WTC11 (cell line): ENCODE measurements at regions not wholly inside any gene's neighbourhood (a gene's known extent, or its start where the extent isn't known, plus 50 kb on each side); places are given as distances from the start of the nearest gene placed in this dataset.

Experiments used
- ATAC-seq: fragments of 200-7000 bp; cut with Tn5 transposase; 2 replicates; pipeline ENCODE4 v1.10.0; 2021; ENCODE audit warnings: mild to moderate bottlenecking, moderate library complexity
- CTCF ChIA-PET: fragments of 300-600 bp; sonication (Branson Sonifier 250); formaldehyde crosslinking; loops from one replicate; lab custom pipeline; 2021; ENCODE audit warnings: antibody characterized with exemption; lab: Charles Lee
- POLR2A ChIA-PET: fragments of 350-600 bp; sonication (Branson Sonifier 250); formaldehyde crosslinking; loops from one replicate; lab custom pipeline; 2021; ENCODE audit warnings: antibody characterized with exemption; lab: Charles Lee
- DNase-seq: peaks from one replicate; pipeline ENCODE4 v3.0.0; 2021; ENCODE audit warnings: low spot score
- H3K27ac Mint-ChIP-seq: 2 replicates; pipeline ENCODE4 v1.8.0; 2021; ENCODE audit warnings: mixed read lengths
- H3K27me3 Mint-ChIP-seq: 2 replicates; pipeline ENCODE4 v1.8.0; 2021; ENCODE audit warnings: low read depth, mild to moderate bottlenecking, moderate library complexity, mixed read lengths
- H3K36me3 Mint-ChIP-seq: 2 replicates; pipeline ENCODE4 v1.8.0; 2021; ENCODE audit warnings: mixed read lengths
- H3K4me1 Mint-ChIP-seq: 2 replicates; pipeline ENCODE4 v1.8.0; 2022; ENCODE audit warnings: mixed read lengths
- H3K4me3 Mint-ChIP-seq: 2 replicates; pipeline ENCODE4 v1.8.0; 2021; ENCODE audit warnings: mild to moderate bottlenecking, moderate library complexity, mixed read lengths
- H3K9me3 Mint-ChIP-seq: 2 replicates; pipeline ENCODE4 v1.8.0; 2021; ENCODE audit warnings: mixed read lengths
- CBFB ChIP-seq: sonication (generic); formaldehyde crosslinking; IDR thresholded peaks from 2 replicates; pipeline ENCODE4 v1.8.1; 2022; ENCODE audit warnings: mild to moderate bottlenecking, low read depth, missing genetic modification reagents
- CREB1 ChIP-seq: sonication (generic); formaldehyde crosslinking; IDR thresholded peaks from 2 replicates; pipeline ENCODE4 v1.8.0; 2023; ENCODE audit warnings: mild to moderate bottlenecking, missing genetic modification reagents
- ELF4 ChIP-seq: sonication (generic); formaldehyde crosslinking; IDR thresholded peaks from 2 replicates; pipeline ENCODE4 v1.8.1; 2022; ENCODE audit warnings: low read depth, mild to moderate bottlenecking, moderate library complexity, missing genetic modification reagents
- EMX1 ChIP-seq: fragments of 250-450 bp; sonication (Bioruptor Pico); IDR thresholded peaks from 2 replicates; pipeline ENCODE4 v1.8.0; 2021; ENCODE audit warnings: mild to moderate bottlenecking
- FOXP1 ChIP-seq: sonication (generic); formaldehyde crosslinking; IDR thresholded peaks from 2 replicates; pipeline ENCODE4 v1.8.0; 2022; ENCODE audit warnings: missing genetic modification reagents, mild to moderate bottlenecking, moderate library complexity, borderline replicate concordance
- JAZF1 ChIP-seq: fragments of 250-450 bp; sonication (Bioruptor Pico); IDR thresholded peaks from 2 replicates; pipeline ENCODE4 v1.9.0; 2021; ENCODE audit warnings: moderate library complexity, mild to moderate bottlenecking, inconsistent platforms
- MYBL2 ChIP-seq: sonication (generic); formaldehyde crosslinking; IDR thresholded peaks from 2 replicates; pipeline ENCODE4 v1.8.1; 2023; ENCODE audit warnings: mild to moderate bottlenecking, moderate library complexity, missing genetic modification reagents
- NR3C1 ChIP-seq: sonication (generic); formaldehyde crosslinking; conservative IDR thresholded peaks from 2 replicates; pipeline ENCODE4 v1.8.1; 2023; ENCODE audit warnings: low read depth, mild to moderate bottlenecking, missing genetic modification reagents
- RELA ChIP-seq: sonication (generic); formaldehyde crosslinking; IDR thresholded peaks from 2 replicates; pipeline ENCODE4 v1.8.1; 2022; ENCODE audit warnings: missing genetic modification reagents, mild to moderate bottlenecking, borderline replicate concordance
- TCF7 ChIP-seq: sonication (generic); formaldehyde crosslinking; IDR thresholded peaks from 2 replicates; pipeline ENCODE4 v1.8.0; 2022; ENCODE audit warnings: mild to moderate bottlenecking, low read depth, missing genetic modification reagents, moderate library complexity
- TEAD1 ChIP-seq: sonication (generic); formaldehyde crosslinking; IDR thresholded peaks from 2 replicates; pipeline ENCODE4 v1.8.0; 2022; ENCODE audit warnings: mild to moderate bottlenecking, missing genetic modification reagents
- ZBTB21 ChIP-seq: sonication (generic); formaldehyde crosslinking; IDR thresholded peaks from 2 replicates; pipeline ENCODE4 v1.8.1; 2023; ENCODE audit warnings: mild to moderate bottlenecking, missing genetic modification reagents, borderline replicate concordance
- ZNF232 ChIP-seq: sonication (generic); formaldehyde crosslinking; IDR thresholded peaks from 2 replicates; pipeline ENCODE4 v1.8.0; 2022; ENCODE audit warnings: mild to moderate bottlenecking, missing genetic modification reagents
- ZNF263 ChIP-seq: sonication (generic); formaldehyde crosslinking; IDR thresholded peaks from 2 replicates; pipeline ENCODE4 v1.8.1; 2022; ENCODE audit warnings: low read depth, mild to moderate bottlenecking, moderate library complexity, missing genetic modification reagents
- TF ChIP-seq, protein P1 (sequence below): sonication (generic); formaldehyde crosslinking; IDR thresholded peaks from 2 replicates; pipeline ENCODE4 v1.8.1; 2023; ENCODE audit warnings: mild to moderate bottlenecking, missing genetic modification reagents, borderline replicate concordance
- TF ChIP-seq, protein P2 (sequence below): fragments of 250-450 bp; sonication (Bioruptor Pico); IDR thresholded peaks from 2 replicates; pipeline ENCODE4 v1.8.0; 2021; ENCODE audit warnings: mild to moderate bottlenecking
- TF ChIP-seq, protein P3 (sequence below): sonication (generic); formaldehyde crosslinking; IDR thresholded peaks from 2 replicates; pipeline ENCODE4 v1.8.1; 2022; ENCODE audit warnings: mild to moderate bottlenecking, missing genetic modification reagents, moderate library complexity, borderline replicate concordance
- TF ChIP-seq, protein P4 (sequence below): sonication (generic); formaldehyde crosslinking; conservative IDR thresholded peaks from 2 replicates; pipeline ENCODE4 v1.8.1; 2022; ENCODE audit warnings: mild to moderate bottlenecking, missing genetic modification reagents
- TF ChIP-seq, protein P5 (sequence below): fragments of 250-450 bp; sonication (Bioruptor Pico); IDR thresholded peaks from 2 replicates; pipeline ENCODE4 v1.9.0; 2021; ENCODE audit warnings: mild to moderate bottlenecking, borderline replicate concordance
- TF ChIP-seq, protein P6 (sequence below): sonication (generic); formaldehyde crosslinking; IDR thresholded peaks from 2 replicates; pipeline ENCODE4 v1.8.0; 2022; ENCODE audit warnings: missing genetic modification reagents
- TF ChIP-seq, protein P7 (sequence below): sonication (generic); formaldehyde crosslinking; IDR thresholded peaks from 2 replicates; pipeline ENCODE4 v1.8.1; 2022; ENCODE audit warnings: low read depth, mild to moderate bottlenecking, moderate library complexity, missing genetic modification reagents, borderline replicate concordance

DNA sequence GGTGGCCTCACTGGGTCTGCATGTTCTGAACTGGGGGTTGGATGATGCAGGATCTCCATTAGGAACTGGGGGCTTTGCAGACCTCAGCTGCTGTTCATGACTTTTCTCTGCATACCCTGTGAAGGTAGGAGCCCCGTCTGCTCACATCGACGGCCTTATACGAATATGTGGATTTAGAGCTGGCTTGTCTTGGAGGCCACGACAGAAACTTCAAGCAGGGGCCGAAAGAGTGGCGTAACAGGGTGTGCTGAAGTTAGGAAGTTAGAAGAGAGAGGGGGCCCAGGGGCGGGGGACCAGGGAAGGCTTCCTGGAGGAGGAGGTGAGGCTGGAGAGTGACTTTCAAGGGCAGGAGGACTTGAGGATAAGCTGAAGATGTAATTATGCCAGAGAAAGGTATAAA is 144.9 kb downstream of the TSN start (continued):
- TF ChIP-seq, protein P1, sequence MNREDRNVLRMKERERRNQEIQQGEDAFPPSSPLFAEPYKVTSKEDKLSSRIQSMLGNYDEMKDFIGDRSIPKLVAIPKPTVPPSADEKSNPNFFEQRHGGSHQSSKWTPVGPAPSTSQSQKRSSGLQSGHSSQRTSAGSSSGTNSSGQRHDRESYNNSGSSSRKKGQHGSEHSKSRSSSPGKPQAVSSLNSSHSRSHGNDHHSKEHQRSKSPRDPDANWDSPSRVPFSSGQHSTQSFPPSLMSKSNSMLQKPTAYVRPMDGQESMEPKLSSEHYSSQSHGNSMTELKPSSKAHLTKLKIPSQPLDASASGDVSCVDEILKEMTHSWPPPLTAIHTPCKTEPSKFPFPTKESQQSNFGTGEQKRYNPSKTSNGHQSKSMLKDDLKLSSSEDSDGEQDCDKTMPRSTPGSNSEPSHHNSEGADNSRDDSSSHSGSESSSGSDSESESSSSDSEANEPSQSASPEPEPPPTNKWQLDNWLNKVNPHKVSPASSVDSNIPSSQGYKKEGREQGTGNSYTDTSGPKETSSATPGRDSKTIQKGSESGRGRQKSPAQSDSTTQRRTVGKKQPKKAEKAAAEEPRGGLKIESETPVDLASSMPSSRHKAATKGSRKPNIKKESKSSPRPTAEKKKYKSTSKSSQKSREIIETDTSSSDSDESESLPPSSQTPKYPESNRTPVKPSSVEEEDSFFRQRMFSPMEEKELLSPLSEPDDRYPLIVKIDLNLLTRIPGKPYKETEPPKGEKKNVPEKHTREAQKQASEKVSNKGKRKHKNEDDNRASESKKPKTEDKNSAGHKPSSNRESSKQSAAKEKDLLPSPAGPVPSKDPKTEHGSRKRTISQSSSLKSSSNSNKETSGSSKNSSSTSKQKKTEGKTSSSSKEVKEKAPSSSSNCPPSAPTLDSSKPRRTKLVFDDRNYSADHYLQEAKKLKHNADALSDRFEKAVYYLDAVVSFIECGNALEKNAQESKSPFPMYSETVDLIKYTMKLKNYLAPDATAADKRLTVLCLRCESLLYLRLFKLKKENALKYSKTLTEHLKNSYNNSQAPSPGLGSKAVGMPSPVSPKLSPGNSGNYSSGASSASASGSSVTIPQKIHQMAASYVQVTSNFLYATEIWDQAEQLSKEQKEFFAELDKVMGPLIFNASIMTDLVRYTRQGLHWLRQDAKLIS = no peak
- TF ChIP-seq, protein P2, sequence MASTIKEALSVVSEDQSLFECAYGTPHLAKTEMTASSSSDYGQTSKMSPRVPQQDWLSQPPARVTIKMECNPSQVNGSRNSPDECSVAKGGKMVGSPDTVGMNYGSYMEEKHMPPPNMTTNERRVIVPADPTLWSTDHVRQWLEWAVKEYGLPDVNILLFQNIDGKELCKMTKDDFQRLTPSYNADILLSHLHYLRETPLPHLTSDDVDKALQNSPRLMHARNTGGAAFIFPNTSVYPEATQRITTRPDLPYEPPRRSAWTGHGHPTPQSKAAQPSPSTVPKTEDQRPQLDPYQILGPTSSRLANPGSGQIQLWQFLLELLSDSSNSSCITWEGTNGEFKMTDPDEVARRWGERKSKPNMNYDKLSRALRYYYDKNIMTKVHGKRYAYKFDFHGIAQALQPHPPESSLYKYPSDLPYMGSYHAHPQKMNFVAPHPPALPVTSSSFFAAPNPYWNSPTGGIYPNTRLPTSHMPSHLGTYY (CRISPR knock-in tag) = no peak
- TF ChIP-seq TCF7 (CRISPR knock-in tag) = no peak
- TF ChIP-seq ZNF232 (CRISPR knock-in tag) = no peak

DNA sequence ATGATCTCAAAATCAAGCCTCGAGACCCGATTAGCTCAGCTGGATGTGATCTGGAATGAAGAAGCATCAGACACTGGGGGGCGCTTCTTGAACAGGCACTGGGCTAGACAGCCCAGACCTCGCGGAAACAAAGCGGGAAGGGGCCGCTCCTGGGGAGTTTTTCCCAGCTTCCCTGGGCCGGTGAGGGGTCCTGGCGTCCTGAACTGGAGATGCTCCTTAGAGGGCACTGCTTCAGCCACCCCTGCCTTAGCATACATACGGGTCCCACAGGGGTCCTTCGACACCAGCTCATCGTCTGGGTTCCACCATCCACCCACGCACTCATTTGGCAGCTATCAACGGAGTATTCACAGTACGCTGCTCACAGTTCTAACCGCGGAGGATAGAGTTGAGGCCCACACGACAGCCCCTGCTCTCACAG is 146.7 kb downstream of the TSN start:
- CTCF ChIA-PET = interaction anchor here (0.6 to 2.8 kb wide), 10 partner anchors 8 to 247 kb away, joined by 3 to 28 read pairs (median 4); no protein-coding TSS in a partner anchor
- no peak for TF ChIP-seq CBFB (CRISPR knock-in tag)
- no peak for TF ChIP-seq ZNF263 (CRISPR knock-in tag)
- TF ChIP-seq JAZF1 (CRISPR knock-in tag) = no peak
- TF ChIP-seq ELF4 = no peak
- no peak for TF ChIP-seq ZBTB21 (CRISPR knock-in tag)
- TF ChIP-seq FOXP1 (CRISPR knock-in tag) = no peak
- no peak for TF ChIP-seq MYBL2 (CRISPR knock-in tag)
- TF ChIP-seq NR3C1 = no peak
- no peak for TF ChIP-seq EMX1 (CRISPR knock-in tag)
- TF ChIP-seq, protein P3, sequence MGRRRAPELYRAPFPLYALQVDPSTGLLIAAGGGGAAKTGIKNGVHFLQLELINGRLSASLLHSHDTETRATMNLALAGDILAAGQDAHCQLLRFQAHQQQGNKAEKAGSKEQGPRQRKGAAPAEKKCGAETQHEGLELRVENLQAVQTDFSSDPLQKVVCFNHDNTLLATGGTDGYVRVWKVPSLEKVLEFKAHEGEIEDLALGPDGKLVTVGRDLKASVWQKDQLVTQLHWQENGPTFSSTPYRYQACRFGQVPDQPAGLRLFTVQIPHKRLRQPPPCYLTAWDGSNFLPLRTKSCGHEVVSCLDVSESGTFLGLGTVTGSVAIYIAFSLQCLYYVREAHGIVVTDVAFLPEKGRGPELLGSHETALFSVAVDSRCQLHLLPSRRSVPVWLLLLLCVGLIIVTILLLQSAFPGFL (CRISPR knock-in tag) = no peak
- TF ChIP-seq, protein P4, sequence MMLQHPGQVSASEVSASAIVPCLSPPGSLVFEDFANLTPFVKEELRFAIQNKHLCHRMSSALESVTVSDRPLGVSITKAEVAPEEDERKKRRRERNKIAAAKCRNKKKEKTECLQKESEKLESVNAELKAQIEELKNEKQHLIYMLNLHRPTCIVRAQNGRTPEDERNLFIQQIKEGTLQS = no peak
- no peak for TF ChIP-seq CREB1 (CRISPR knock-in tag)
- TF ChIP-seq TEAD1 = no peak
- TF ChIP-seq, protein P5, sequence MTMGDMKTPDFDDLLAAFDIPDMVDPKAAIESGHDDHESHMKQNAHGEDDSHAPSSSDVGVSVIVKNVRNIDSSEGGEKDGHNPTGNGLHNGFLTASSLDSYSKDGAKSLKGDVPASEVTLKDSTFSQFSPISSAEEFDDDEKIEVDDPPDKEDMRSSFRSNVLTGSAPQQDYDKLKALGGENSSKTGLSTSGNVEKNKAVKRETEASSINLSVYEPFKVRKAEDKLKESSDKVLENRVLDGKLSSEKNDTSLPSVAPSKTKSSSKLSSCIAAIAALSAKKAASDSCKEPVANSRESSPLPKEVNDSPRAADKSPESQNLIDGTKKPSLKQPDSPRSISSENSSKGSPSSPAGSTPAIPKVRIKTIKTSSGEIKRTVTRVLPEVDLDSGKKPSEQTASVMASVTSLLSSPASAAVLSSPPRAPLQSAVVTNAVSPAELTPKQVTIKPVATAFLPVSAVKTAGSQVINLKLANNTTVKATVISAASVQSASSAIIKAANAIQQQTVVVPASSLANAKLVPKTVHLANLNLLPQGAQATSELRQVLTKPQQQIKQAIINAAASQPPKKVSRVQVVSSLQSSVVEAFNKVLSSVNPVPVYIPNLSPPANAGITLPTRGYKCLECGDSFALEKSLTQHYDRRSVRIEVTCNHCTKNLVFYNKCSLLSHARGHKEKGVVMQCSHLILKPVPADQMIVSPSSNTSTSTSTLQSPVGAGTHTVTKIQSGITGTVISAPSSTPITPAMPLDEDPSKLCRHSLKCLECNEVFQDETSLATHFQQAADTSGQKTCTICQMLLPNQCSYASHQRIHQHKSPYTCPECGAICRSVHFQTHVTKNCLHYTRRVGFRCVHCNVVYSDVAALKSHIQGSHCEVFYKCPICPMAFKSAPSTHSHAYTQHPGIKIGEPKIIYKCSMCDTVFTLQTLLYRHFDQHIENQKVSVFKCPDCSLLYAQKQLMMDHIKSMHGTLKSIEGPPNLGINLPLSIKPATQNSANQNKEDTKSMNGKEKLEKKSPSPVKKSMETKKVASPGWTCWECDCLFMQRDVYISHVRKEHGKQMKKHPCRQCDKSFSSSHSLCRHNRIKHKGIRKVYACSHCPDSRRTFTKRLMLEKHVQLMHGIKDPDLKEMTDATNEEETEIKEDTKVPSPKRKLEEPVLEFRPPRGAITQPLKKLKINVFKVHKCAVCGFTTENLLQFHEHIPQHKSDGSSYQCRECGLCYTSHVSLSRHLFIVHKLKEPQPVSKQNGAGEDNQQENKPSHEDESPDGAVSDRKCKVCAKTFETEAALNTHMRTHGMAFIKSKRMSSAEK (CRISPR knock-in tag) = no peak
- TF ChIP-seq, protein P6, sequence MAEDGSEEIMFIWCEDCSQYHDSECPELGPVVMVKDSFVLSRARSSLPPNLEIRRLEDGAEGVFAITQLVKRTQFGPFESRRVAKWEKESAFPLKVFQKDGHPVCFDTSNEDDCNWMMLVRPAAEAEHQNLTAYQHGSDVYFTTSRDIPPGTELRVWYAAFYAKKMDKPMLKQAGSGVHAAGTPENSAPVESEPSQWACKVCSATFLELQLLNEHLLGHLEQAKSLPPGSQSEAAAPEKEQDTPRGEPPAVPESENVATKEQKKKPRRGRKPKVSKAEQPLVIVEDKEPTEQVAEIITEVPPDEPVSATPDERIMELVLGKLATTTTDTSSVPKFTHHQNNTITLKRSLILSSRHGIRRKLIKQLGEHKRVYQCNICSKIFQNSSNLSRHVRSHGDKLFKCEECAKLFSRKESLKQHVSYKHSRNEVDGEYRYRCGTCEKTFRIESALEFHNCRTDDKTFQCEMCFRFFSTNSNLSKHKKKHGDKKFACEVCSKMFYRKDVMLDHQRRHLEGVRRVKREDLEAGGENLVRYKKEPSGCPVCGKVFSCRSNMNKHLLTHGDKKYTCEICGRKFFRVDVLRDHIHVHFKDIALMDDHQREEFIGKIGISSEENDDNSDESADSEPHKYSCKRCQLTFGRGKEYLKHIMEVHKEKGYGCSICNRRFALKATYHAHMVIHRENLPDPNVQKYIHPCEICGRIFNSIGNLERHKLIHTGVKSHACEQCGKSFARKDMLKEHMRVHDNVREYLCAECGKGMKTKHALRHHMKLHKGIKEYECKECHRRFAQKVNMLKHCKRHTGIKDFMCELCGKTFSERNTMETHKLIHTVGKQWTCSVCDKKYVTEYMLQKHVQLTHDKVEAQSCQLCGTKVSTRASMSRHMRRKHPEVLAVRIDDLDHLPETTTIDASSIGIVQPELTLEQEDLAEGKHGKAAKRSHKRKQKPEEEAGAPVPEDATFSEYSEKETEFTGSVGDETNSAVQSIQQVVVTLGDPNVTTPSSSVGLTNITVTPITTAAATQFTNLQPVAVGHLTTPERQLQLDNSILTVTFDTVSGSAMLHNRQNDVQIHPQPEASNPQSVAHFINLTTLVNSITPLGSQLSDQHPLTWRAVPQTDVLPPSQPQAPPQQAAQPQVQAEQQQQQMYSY (CRISPR knock-in tag) = no peak
- TF ChIP-seq RELA (CRISPR knock-in tag) = no peak
- TF ChIP-seq, protein P7, sequence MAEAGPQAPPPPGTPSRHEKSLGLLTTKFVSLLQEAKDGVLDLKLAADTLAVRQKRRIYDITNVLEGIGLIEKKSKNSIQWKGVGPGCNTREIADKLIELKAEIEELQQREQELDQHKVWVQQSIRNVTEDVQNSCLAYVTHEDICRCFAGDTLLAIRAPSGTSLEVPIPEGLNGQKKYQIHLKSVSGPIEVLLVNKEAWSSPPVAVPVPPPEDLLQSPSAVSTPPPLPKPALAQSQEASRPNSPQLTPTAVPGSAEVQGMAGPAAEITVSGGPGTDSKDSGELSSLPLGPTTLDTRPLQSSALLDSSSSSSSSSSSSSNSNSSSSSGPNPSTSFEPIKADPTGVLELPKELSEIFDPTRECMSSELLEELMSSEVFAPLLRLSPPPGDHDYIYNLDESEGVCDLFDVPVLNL = no peak
- TF ChIP-seq, all 79 proteins: peak for 0
- Mint-ChIP-seq H3K4me1 (no peaks in the 10 kb centered on the region), H3K27me3 (peaks cover 3% of the 10 kb centered on the region; the same call in 1 of the 2 replicates), H3K4me3 (no peak overlapping the region), H3K9me3 (no peaks in the 10 kb centered on the region), H3K27ac (no peak overlapping the region), H3K36me3 (no peaks in the 10 kb centered on the region)
- peak; percentile 82 for ATAC-seq
- POLR2A ChIA-PET = no interaction called here
- peak; percentile 67 for DNase-seq
